Esophagus squamous epithelium (tissue), 4 donors: ENCODE measurements at regions not wholly inside any gene's neighbourhood (a gene's known extent, or its start where the extent isn't known, plus 50 kb on each side); places are given as distances from the start of the nearest gene placed in this dataset.

Experiments used
- POLR2A ChIP-seq, 4 donors: fragments of 450-650 bp; IDR thresholded peaks; one replicate each; pipeline ENCODE4 v1.6.1; 2017; ENCODE audit warnings: antibody characterized with exemption in 4 of 4, mild to moderate bottlenecking in 4 of 4, moderate library complexity in 3 of 4
- TF ChIP-seq, protein P1 (sequence below), 6 experiments: fragments of 450-650 bp in 4 of 6; fragments of 200-600 bp in 2 of 6; sonication (generic) in 2 of 6; IDR thresholded peaks; one replicate each; pipeline ENCODE4 v1.5.1; 2016 to 2019; ENCODE audit warnings: antibody characterized with exemption in 6 of 6, mild to moderate bottlenecking in 4 of 6, moderate library complexity in 4 of 6

DNA sequence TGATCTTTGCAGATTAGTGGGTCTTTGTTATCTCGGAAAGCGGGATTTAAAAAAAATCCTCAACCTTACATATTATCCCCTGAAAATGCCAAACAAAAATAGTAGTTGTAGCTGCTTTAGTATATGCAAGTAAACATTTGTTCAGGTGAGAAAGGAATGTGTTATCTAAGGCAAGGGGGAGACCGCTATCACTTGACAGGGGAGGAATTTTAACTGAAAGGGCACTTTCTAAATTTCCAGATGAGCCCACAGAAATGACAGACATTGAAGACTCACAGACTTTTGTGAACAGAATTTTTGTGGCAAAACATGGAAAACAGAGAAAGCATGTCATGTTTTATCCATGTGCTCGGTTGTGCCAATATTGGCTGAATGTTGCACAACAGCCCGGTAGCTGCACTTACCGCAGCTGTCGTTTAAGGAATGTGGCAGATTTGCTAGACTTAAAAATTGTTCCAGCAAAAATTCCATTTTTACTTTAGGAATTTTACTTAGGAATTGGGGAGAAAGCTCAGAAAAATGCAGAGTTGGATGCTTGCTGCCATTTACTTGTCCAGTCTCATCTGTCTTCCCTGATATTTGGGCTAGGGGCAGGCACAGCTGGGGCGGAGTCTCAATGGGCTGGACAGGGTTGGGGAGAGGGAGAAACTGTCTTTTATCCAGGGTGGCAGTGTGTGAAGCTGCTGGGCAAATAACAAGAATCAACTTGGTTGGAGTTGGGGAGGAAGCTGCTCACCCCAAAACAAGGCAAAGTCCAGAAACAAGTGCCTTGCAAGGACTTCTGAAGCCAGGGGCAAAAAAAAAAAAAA, 94.6 kb upstream of the RPS6KA3 start:
- TF ChIP-seq POLR2A (IDR thresholded peaks at IDR 0.05), result no peak
- TF ChIP-seq, protein P1, sequence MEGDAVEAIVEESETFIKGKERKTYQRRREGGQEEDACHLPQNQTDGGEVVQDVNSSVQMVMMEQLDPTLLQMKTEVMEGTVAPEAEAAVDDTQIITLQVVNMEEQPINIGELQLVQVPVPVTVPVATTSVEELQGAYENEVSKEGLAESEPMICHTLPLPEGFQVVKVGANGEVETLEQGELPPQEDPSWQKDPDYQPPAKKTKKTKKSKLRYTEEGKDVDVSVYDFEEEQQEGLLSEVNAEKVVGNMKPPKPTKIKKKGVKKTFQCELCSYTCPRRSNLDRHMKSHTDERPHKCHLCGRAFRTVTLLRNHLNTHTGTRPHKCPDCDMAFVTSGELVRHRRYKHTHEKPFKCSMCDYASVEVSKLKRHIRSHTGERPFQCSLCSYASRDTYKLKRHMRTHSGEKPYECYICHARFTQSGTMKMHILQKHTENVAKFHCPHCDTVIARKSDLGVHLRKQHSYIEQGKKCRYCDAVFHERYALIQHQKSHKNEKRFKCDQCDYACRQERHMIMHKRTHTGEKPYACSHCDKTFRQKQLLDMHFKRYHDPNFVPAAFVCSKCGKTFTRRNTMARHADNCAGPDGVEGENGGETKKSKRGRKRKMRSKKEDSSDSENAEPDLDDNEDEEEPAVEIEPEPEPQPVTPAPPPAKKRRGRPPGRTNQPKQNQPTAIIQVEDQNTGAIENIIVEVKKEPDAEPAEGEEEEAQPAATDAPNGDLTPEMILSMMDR (IDR thresholded peaks at IDR 0.05), result no peak
